Omental fat pad (tissue), 3 donors: ENCODE measurements at regions not wholly inside any gene's neighbourhood (a gene's known extent, or its start where the extent isn't known, plus 50 kb on each side); places are given as distances from the start of the nearest gene placed in this dataset.
"Not testable (repeated sequence)": the region's sequence is repeated elsewhere in the genome, so short reads cannot be mapped to it uniquely, and the experiment has no call there.

Experiments used
- ATAC-seq: fragments of 150-250 bp; one replicate; pipeline ENCODE4 v1.9.1; 2016; ENCODE audit warnings: mild to moderate bottlenecking, moderate library complexity; ENCODE audit not compliant: low FRiP score
- DNase-seq: peaks from one replicate; pipeline ENCODE4 v3.0.0-alpha.2; 2019; ENCODE audit warnings: low spot score
- CTCF ChIP-seq, 3 donors: fragments of 450-650 bp; IDR thresholded peaks; one replicate each; pipeline ENCODE4 v1.5.1; 2016 to 2017; ENCODE audit warnings: antibody characterized with exemption in 3 of 3, mild to moderate bottlenecking in 3 of 3, moderate library complexity in 2 of 3

- TF ChIP-seq CTCF (IDR thresholded peaks at IDR 0.05) = no peak
- ATAC-seq (no peak), DNase-seq (no peak)
Observed at GRCh38 chr16:47817048-47817447, 338.7 kb downstream of the ABCC12 start.

- no peak for ATAC-seq
Observed at GRCh38 chr16:47816511-47816910, 339.3 kb downstream of the ABCC12 start.

GRCh38 chr16:47815655-47816054, 340.1 kb downstream of the ABCC12 start:
- ATAC-seq = no peak
- no peak for TF ChIP-seq CTCF (IDR thresholded peaks at IDR 0.05)
- DNase-seq = no peak

More at GRCh38 chr16:47816511-47816910, 339.3 kb downstream of the ABCC12 start:
- DNase-seq = no peak
- TF ChIP-seq CTCF (IDR thresholded peaks at IDR 0.05) = no peak

GRCh38 chr16:47811758-47812157, 344.0 kb downstream of the ABCC12 start:
- not testable (repeated sequence) for DNase-seq, ATAC-seq

GRCh38 chr16:47806309-47806847, 345.2 kb downstream of the PHKB start:
- no peak for DNase-seq
- no peak for TF ChIP-seq CTCF (IDR thresholded peaks at IDR 0.05)
- ATAC-seq = no peak

- ATAC-seq (no peak), DNase-seq (no peak)
- TF ChIP-seq CTCF (IDR thresholded peaks at IDR 0.05) = no peak
Observed at GRCh38 chr16:47787696-47788095, 326.6 kb downstream of the PHKB start.

- no peak for ATAC-seq
- no peak for TF ChIP-seq CTCF (IDR thresholded peaks at IDR 0.05)
- DNase-seq = no peak
Observed at GRCh38 chr16:47781673-47782072, 320.5 kb downstream of the PHKB start.
